GM12878 (cell line): ENCODE measurements at regions not wholly inside any gene's neighbourhood (a gene's known extent, or its start where the extent isn't known, plus 50 kb on each side); places are given as distances from the start of the nearest gene placed in this dataset.

Source experiments
- ATAC-seq: fragments of 200-7000 bp; cut with Tn5 transposase; 3 replicates; pipeline ENCODE4 v1.9.1; 2020; ENCODE audit warnings: mild to moderate bottlenecking, moderate library complexity
- BruUV-seq: library from RNA; stranded (reverse); fragments of 400-500 nt; replicated peaks from 2 replicates; lab custom pipeline; 2021; lab: Mats Ljungman, UMichigan
- CTCF ChIA-PET: fragments of 300-600 bp; sonication (Branson Sonifier 250); formaldehyde crosslinking; extraction: SDS; loops from one replicate; lab custom pipeline; 2021; ENCODE audit warnings: inconsistent platforms; lab: Yijun Ruan, JAX
- POLR2A ChIA-PET: fragments of 350-600 bp; formaldehyde crosslinking; extraction: SDS; loops from one replicate; lab custom pipeline; 2021; ENCODE audit warnings: inconsistent platforms; lab: Charles Lee
- RAD21 ChIA-PET: fragments of 300-600 bp; sonication (Branson Sonifier 250); formaldehyde crosslinking; loops from one replicate; lab custom pipeline; 2023; ENCODE audit warnings: antibody characterized with exemption; ENCODE audit not compliant: unreplicated experiment; lab: Charles Lee
- SMC1A ChIA-PET: fragments of 300-600 bp; sonication (Branson Sonifier 250); formaldehyde crosslinking; loops from one replicate; lab custom pipeline; 2023; ENCODE audit not compliant: unreplicated experiment, uncharacterized antibody; lab: Charles Lee
- DNase-seq: peaks from one replicate; pipeline ENCODE4 v3.0.0-alpha.2; 2011; ENCODE audit warnings: low read depth, low spot score
- FAIRE-seq: peaks from 3 replicates; lab custom pipeline; 2011; peaks lifted over from hg19 to GRCh38; lab: Jason Lieb, UNC
- H2AFZ ChIP-seq: 2 replicates; pipeline ENCODE4 v1.6.0; 2011; ENCODE audit warnings: low read depth, low read length, control low read depth; ENCODE audit not compliant: control insufficient read depth
- H3K27ac ChIP-seq: 2 replicates; pipeline ENCODE4 v1.5.1; 2011; ENCODE audit warnings: control low read depth; ENCODE audit not compliant: control insufficient read depth, insufficient read depth
- H3K27me3 ChIP-seq, 2 experiments: replicated peaks in 1 of 2; 2 replicates each; pipeline versions ENCODE4 v1.6.0 to v1.6.1; 2011; ENCODE audit warnings: low read length in 1 of 2; ENCODE audit not compliant: control insufficient read depth in 2 of 2, insufficient read depth in 2 of 2
- H3K36me3 ChIP-seq, 2 experiments: 2 replicates each; pipeline ENCODE4 v1.5.1; 2011; ENCODE audit warnings: low read length in 1 of 2; ENCODE audit not compliant: control insufficient read depth in 2 of 2, insufficient read depth in 2 of 2
- H3K4me1 ChIP-seq: 2 replicates; pipeline ENCODE4 v1.6.1; 2011; ENCODE audit warnings: mild to moderate bottlenecking, low read length, moderate library complexity, mixed read lengths; ENCODE audit not compliant: control insufficient read depth, insufficient read depth
- H3K4me2 ChIP-seq: 2 replicates; pipeline ENCODE4 v1.6.0; 2011; ENCODE audit warnings: control low read depth; ENCODE audit not compliant: control insufficient read depth, insufficient read depth
- H3K4me3 ChIP-seq: fragments of 200-600 bp; sonication (generic); 2 replicates; pipeline ENCODE4 v1.5.1; 2016
- H3K79me2 ChIP-seq: 2 replicates; pipeline ENCODE4 v1.6.0; 2011; ENCODE audit warnings: low read length; ENCODE audit not compliant: control insufficient read depth, insufficient read depth
- H3K9ac ChIP-seq: 2 replicates; pipeline ENCODE4 v1.8.0; 2011; ENCODE audit warnings: low read length, control low read depth, mixed read lengths; ENCODE audit not compliant: control insufficient read depth, insufficient read depth
- H3K9me3 ChIP-seq: replicated peaks from 3 replicates; pipeline ENCODE4 v1.5.1; 2011; ENCODE audit warnings: mild to moderate bottlenecking, low read length; ENCODE audit not compliant: control insufficient read depth, insufficient read depth
- H4K20me1 ChIP-seq: 2 replicates; pipeline ENCODE4 v1.6.0; 2011; ENCODE audit not compliant: control insufficient read depth, insufficient read depth
- IKZF1 ChIP-seq: fragments of 450-650 bp; conservative IDR thresholded peaks from 2 replicates; pipeline ENCODE4 v1.6.1; 2017; ENCODE audit warnings: antibody characterized with exemption, mild to moderate bottlenecking
- MLLT1 ChIP-seq: fragments of 450-650 bp; IDR thresholded peaks from 2 replicates; pipeline ENCODE4 v1.6.1; 2016; ENCODE audit warnings: mild to moderate bottlenecking
- MXI1 ChIP-seq: fragments of 150-350 bp; IDR thresholded peaks from 2 replicates; pipeline ENCODE4 v1.6.1; 2011; ENCODE audit warnings: low read depth, mild to moderate bottlenecking, inconsistent platforms, low read length, improper control_type of control experiment
- NR2C1 ChIP-seq: fragments of 450-650 bp; IDR thresholded peaks from 2 replicates; pipeline ENCODE4 v1.6.1; 2017; ENCODE audit warnings: antibody characterized with exemption, mild to moderate bottlenecking, moderate library complexity
- NR2F1 ChIP-seq: fragments of 450-650 bp; conservative IDR thresholded peaks from 2 replicates; pipeline ENCODE4 v1.6.1; 2017; ENCODE audit warnings: mild to moderate bottlenecking
- NRF1 ChIP-seq: conservative IDR thresholded peaks from 2 replicates; pipeline ENCODE4 v1.6.1; 2011; ENCODE audit warnings: mild to moderate bottlenecking, low read depth, low read length, improper control_type of control experiment
- PRDM15 ChIP-seq: fragments of 450-650 bp; formaldehyde crosslinking; IDR thresholded peaks from 2 replicates; pipeline ENCODE4 v1.4.0; 2020; ENCODE audit warnings: mild to moderate bottlenecking, moderate library complexity
- SIX5 ChIP-seq: IDR thresholded peaks from 2 replicates; pipeline ENCODE4 v1.6.1; 2011; ENCODE audit warnings: mild to moderate bottlenecking, low read depth, low read length, moderate library complexity; ENCODE audit not compliant: severe bottlenecking
- SREBF1 ChIP-seq: IDR thresholded peaks from 2 replicates; pipeline ENCODE4 v1.6.1; 2012; ENCODE audit warnings: mild to moderate bottlenecking, low read length
- ZNF217 ChIP-seq: fragments of 450-650 bp; IDR thresholded peaks from 2 replicates; pipeline ENCODE4 v1.6.1; 2017; ENCODE audit warnings: antibody characterized with exemption, mild to moderate bottlenecking
- WGBS: methylation state at CpG from one replicate; pipeline ENCODE4 v1.1.6; 2016; ENCODE audit warnings: low lambda C conversion rate; ENCODE audit not compliant: insufficient replicate concordance, insufficient coverage; ENCODE audit errors: missing lambda C conversion rate; 5-methylcytosine and 5-hydroxymethylcytosine counted together
- in situ Hi-C: fragments of 300-500 bp; cut with MboI; formaldehyde crosslinking; loops from 9 replicates; pipeline ENCODE4 v1.14.3; 2018; ENCODE audit warnings: mixed read lengths
- intact Hi-C: fragments of 100-400 bp; cut with micrococcal nuclease; formaldehyde crosslinking; loops from one replicate; pipeline ENCODE4 v1.14.2; 2022; ENCODE audit not compliant: unreplicated experiment
- TF ChIP-seq, protein P1 (sequence below): fragments of 450-650 bp; formaldehyde crosslinking; IDR thresholded peaks from 2 replicates; pipeline ENCODE4 v1.5.0; 2022; ENCODE audit warnings: mild to moderate bottlenecking, missing genetic modification characterization

DNA sequence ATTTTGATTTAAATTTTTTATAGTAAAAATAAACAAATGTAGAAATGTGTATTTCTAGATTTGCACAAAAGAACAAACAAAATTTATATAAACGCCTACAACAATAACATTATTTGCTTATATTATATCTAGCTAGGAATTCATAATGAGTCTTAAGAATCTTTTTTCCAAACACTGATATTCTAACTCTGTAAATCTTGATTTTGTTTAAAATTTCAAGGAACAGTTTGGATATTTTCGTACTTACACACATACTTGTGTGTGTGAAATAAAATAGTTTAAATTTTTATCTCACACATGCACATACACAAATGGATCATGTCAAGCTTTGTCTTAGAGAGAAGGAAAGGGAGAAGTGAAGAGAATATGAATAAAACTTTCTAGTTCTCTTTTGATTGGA, 868.1 kb downstream of the LTN1 start:
- ChIA-PET RAD21 (no interaction called here), POLR2A (no interaction called here), CTCF (no interaction called here), SMC1A (no interaction called here)
- intact Hi-C loops, result no loop called here
- BruUV-seq, result no TSS peak
- in situ Hi-C loops, result no loop called here
- Histone ChIP-seq H3K9ac (no peak overlapping the region), H3K4me3 (no peak overlapping the region), H3K4me2 (no peak overlapping the region), H3K9me3 (no peaks in the 10 kb centered on the region), H3K27me3 (no peaks in the 10 kb centered on the region), H3K27ac (no peak overlapping the region), H4K20me1 (no peaks in the 10 kb centered on the region), H3K79me2 (no peaks in the 10 kb centered on the region), H2AFZ (no peak overlapping the region), H3K4me1 (no peaks in the 10 kb centered on the region), H3K36me3 (no peaks in the 10 kb centered on the region)
- DNase-seq (no peak), FAIRE-seq (no peak), ATAC-seq (no peak)
- 0% methylated on average over 2 of the region's 2 CpGs for WGBS
- TF ChIP-seq MXI1, result no peak
- TF ChIP-seq MLLT1, result no peak
- TF ChIP-seq NR2F1, result no peak

- Histone ChIP-seq H3K4me1 (no peaks in the 10 kb centered on the region), H3K9ac (no peak overlapping the region), H2AFZ (no peak overlapping the region), H3K4me3 (no peak overlapping the region), H3K4me2 (no peak overlapping the region), H3K9me3 (no peaks in the 10 kb centered on the region), H3K36me3 (no peaks in the 10 kb centered on the region), H4K20me1 (no peaks in the 10 kb centered on the region), H3K79me2 (no peaks in the 10 kb centered on the region), H3K27ac (no peak overlapping the region), H3K27me3 (no peaks in the 10 kb centered on the region)
- no peak for DNase-seq
- BruUV-seq, result no TSS peak
- ChIA-PET CTCF (no interaction called here), SMC1A (no interaction called here), POLR2A (no interaction called here), RAD21 (no interaction called here)
- no peak for ATAC-seq
- 58% methylated on average over 3 of the region's 3 CpGs for WGBS
- intact Hi-C loops (no loop called here), in situ Hi-C loops (no loop called here)
- FAIRE-seq, result no peak
- TF ChIP-seq SREBF1, result no peak
- no peak for TF ChIP-seq PRDM15
- TF ChIP-seq, protein P1, sequence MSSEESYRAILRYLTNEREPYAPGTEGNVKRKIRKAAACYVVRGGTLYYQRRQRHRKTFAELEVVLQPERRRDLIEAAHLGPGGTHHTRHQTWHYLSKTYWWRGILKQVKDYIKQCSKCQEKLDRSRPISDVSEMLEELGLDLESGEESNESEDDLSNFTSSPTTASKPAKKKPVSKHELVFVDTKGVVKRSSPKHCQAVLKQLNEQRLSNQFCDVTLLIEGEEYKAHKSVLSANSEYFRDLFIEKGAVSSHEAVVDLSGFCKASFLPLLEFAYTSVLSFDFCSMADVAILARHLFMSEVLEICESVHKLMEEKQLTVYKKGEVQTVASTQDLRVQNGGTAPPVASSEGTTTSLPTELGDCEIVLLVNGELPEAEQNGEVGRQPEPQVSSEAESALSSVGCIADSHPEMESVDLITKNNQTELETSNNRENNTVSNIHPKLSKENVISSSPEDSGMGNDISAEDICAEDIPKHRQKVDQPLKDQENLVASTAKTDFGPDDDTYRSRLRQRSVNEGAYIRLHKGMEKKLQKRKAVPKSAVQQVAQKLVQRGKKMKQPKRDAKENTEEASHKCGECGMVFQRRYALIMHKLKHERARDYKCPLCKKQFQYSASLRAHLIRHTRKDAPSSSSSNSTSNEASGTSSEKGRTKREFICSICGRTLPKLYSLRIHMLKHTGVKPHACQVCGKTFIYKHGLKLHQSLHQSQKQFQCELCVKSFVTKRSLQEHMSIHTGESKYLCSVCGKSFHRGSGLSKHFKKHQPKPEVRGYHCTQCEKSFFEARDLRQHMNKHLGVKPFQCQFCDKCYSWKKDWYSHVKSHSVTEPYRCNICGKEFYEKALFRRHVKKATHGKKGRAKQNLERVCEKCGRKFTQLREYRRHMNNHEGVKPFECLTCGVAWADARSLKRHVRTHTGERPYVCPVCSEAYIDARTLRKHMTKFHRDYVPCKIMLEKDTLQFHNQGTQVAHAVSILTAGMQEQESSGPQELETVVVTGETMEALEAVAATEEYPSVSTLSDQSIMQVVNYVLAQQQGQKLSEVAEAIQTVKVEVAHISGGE (CRISPR knock-in tag), result no peak
- TF ChIP-seq ZNF217, result no peak
- no peak for TF ChIP-seq IKZF1
- TF ChIP-seq NRF1, result no peak
- TF ChIP-seq NR2C1, result no peak
- no peak for TF ChIP-seq SIX5
These were observed 874.1 kb downstream of the LTN1 start for GRCh38 chr21:28118570-28118969.
